Esophagus (tissue), 2 donors: ENCODE measurements at regions not wholly inside any gene's neighbourhood (a gene's known extent, or its start where the extent isn't known, plus 50 kb on each side); places are given as distances from the start of the nearest gene placed in this dataset.
"Not testable (repeated sequence)": the region's sequence is repeated elsewhere in the genome, so short reads cannot be mapped to it uniquely, and the experiment has no call there.

Experiments
- H3K27ac ChIP-seq, 2 donors: one replicate each; pipeline ENCODE4 v1.5.1; 2013; ENCODE audit warnings: low read depth in 2 of 2, mild to moderate bottlenecking in 2 of 2, inconsistent platforms in 1 of 2, low read length in 1 of 2, moderate library complexity in 1 of 2
- H3K27me3 ChIP-seq, 2 donors: one replicate each; pipeline ENCODE4 v1.6.1; 2013; ENCODE audit warnings: low read length in 2 of 2, control low read depth in 1 of 2, mild to moderate bottlenecking in 1 of 2; ENCODE audit not compliant: insufficient read depth in 2 of 2, control insufficient read depth in 1 of 2
- H3K36me3 ChIP-seq, 2 donors: one replicate each; pipeline ENCODE4 v1.6.1; 2013; ENCODE audit warnings: low read length in 1 of 2; ENCODE audit not compliant: control insufficient read depth in 2 of 2, insufficient read depth in 2 of 2
- H3K4me1 ChIP-seq, 2 donors: one replicate each; pipeline ENCODE4 v1.6.1; 2013; ENCODE audit warnings: low read length in 1 of 2; ENCODE audit not compliant: control insufficient read depth in 2 of 2, insufficient read depth in 2 of 2
- H3K4me3 ChIP-seq, 2 donors: one replicate each; pipeline ENCODE4 v1.5.1; 2013; ENCODE audit warnings: low read length in 2 of 2, mild to moderate bottlenecking in 2 of 2, low read depth in 1 of 2, moderate library complexity in 1 of 2
- H3K9me3 ChIP-seq, 2 donors: one replicate each; pipeline ENCODE4 v1.6.1; 2013; ENCODE audit warnings: mild to moderate bottlenecking in 2 of 2, low read depth in 1 of 2, low read length in 1 of 2, moderate library complexity in 1 of 2; ENCODE audit not compliant: control insufficient read depth in 2 of 2, insufficient read depth in 1 of 2
- WGBS, 2 donors: extraction: QIAGEN DNeasy Blood & Tissue Kit; methylation state at CpG; one replicate each; pipeline ENCODE4 v1.1.7; 2013; 5-methylcytosine and 5-hydroxymethylcytosine counted together
- donor health status: healthy with polysubstance abuse.
- donor health status: Bipolar disorder and iron deficiency.

- Histone ChIP-seq H3K4me1 (no peaks in the 10 kb centered on the region), H3K36me3 (no peaks in the 10 kb centered on the region), H3K4me3 (no peak overlapping the region), H3K9me3 (no peaks in the 10 kb centered on the region), H3K27me3 (no peaks in the 10 kb centered on the region), H3K27ac (no peak overlapping the region)
- 86% methylated on average over 2 of the region's 2 CpGs for WGBS, 2 donors
Measured at GRCh38 chr6:11459079-11459610, 78.4 kb upstream of the TMEM170B start.

DNA sequence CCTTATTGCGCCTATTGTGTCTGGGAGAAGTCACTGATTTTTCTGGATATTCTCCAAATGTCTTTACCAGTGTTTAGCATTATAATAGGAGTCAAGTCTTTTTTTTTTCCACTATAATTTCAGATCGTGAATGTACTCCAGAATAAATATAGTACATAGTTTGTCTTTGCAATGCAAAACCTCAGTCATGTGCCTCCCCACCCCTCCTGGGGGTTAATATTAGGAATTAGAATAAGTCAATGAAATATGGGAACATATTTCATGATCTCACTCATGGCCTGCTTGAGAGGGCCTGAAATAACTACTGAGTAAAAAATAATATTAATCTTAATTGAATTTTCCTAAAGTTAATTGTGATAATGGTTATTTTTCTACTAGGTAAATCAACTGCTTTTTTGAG is 79.0 kb upstream of the TMEM170B start:
- Histone ChIP-seq H3K4me1 (no peaks in the 10 kb centered on the region), H3K36me3 (no peaks in the 10 kb centered on the region), H3K27me3 (no peaks in the 10 kb centered on the region), H3K4me3 (no peak overlapping the region), H3K9me3 (no peaks in the 10 kb centered on the region), H3K27ac (no peak overlapping the region)
- WGBS, 2 donors = 47 to 60% methylated on average over 2 of the region's 2 CpGs

DNA sequence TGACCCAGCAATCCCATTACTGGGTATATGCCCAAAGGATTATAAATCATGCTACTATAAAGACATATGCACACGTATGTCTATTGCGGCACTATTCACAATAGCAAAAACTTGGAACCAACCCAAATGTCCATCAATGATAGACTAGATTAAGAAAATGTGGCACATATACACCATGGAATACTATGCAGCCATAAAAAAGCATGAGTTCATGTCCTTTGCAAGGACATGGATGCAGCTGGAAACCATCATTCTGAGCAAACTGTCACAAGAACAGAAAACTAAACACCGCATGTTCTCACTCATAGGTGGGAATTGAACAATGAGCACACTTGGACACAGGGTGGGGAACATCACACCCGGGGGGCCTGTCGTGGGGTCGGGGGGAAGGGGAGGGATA is 80.1 kb upstream of the TMEM170B start:
- H3K27me3 ChIP-seq, H3K9me3 ChIP-seq: not testable (repeated sequence)
- WGBS, 2 donors = 89 to 92% methylated on average over 6 of the region's 6 CpGs

GRCh38 chr6:11452106-11452505 is 85.4 kb upstream of the TMEM170B start:
- not testable (repeated sequence) for H3K27ac ChIP-seq, H3K9me3 ChIP-seq, H3K36me3 ChIP-seq, H3K4me3 ChIP-seq, H3K27me3 ChIP-seq, H3K4me1 ChIP-seq
- WGBS, 2 donors = 86 to 90% methylated on average over 8 of the region's 8 CpGs

More for the DNA sequence above, 80.1 kb upstream of the TMEM170B start:
- H3K36me3 ChIP-seq, H3K4me3 ChIP-seq, H3K4me1 ChIP-seq, H3K27ac ChIP-seq: not testable (repeated sequence)

DNA sequence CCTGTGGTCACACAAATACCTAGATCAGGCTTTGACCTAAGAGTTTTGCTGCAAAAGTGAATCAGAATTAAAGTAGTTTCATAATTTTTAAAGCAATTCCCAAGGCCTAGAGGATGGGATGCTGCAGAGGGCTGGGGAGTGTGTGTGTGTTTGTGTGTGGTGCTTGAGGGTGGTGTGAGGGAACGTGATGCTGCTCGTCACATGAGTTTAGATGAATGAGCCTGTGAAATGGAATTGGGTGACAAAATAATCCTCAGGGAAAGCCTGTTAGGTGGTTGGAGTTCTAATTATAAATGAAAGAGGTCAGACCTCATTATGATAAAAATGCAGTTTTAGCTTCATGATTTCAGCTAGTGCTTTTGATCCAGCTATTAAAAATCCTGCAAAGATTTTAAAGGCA is 87.5 kb upstream of the TMEM170B start:
- no peaks in the 10 kb centered on the region for H3K27me3 ChIP-seq
- no peak overlapping the region for H3K27ac ChIP-seq
- no peaks in the 10 kb centered on the region for H3K9me3 ChIP-seq
- WGBS, 2 donors = 76 to 80% methylated on average over 2 of the region's 2 CpGs
- no peak overlapping the region for H3K4me3 ChIP-seq
- no peaks in the 10 kb centered on the region for H3K36me3 ChIP-seq
- H3K4me1 ChIP-seq = no peaks in the 10 kb centered on the region

- WGBS, 2 donors = 82 to 85% methylated on average over 2 of the region's 2 CpGs
- no peak overlapping the region for H3K4me3 ChIP-seq
- H3K27me3 ChIP-seq = no peaks in the 10 kb centered on the region
- H3K27ac ChIP-seq = no peak overlapping the region
- no peaks in the 10 kb centered on the region for H3K4me1 ChIP-seq
- H3K36me3 ChIP-seq = no peaks in the 10 kb centered on the region
- no peaks in the 10 kb centered on the region for H3K9me3 ChIP-seq
Measured at GRCh38 chr6:11449408-11449807, 88.1 kb upstream of the TMEM170B start.

- H3K27ac ChIP-seq = no peak overlapping the region
Measured at GRCh38 chr6:11448038-11448437, 89.5 kb upstream of the TMEM170B start.

DNA sequence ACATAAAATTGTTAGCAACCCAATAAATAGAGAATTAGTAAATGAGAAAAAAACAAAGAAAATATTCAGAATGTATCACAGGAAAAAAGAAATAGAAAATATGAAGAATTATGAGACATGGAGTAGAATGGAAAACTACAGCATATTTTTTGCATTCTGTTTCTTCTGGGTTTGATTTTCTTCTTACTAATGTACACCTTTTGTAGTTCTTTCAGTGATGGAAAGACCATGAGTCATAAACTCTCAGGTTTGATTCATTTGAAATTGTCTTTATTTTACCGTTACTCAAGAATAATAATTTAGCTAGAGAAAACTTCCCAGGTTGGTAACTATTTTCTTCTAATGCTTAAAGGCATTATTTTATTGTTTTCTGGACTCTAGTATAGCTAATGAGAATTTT is 90.3 kb upstream of the TMEM170B start:
- Histone ChIP-seq H3K4me3 (no peak overlapping the region), H3K9me3 (no peaks in the 10 kb centered on the region), H3K36me3 (no peaks in the 10 kb centered on the region), H3K27ac (no peak overlapping the region), H3K4me1 (no peaks in the 10 kb centered on the region), H3K27me3 (no peaks in the 10 kb centered on the region)
- 80% methylated on average over 1 of the region's 1 CpG for WGBS, 2 donors

More at GRCh38 chr6:11448038-11448437, 89.5 kb upstream of the TMEM170B start:
- no peaks in the 10 kb centered on the region for H3K4me1 ChIP-seq
- no peaks in the 10 kb centered on the region for H3K36me3 ChIP-seq
- no peaks in the 10 kb centered on the region for H3K9me3 ChIP-seq
- H3K27me3 ChIP-seq = no peaks in the 10 kb centered on the region
- no peak overlapping the region for H3K4me3 ChIP-seq

- Histone ChIP-seq H3K36me3 (no peaks in the 10 kb centered on the region), H3K4me1 (no peaks in the 10 kb centered on the region), H3K4me3 (no peak overlapping the region), H3K9me3 (no peaks in the 10 kb centered on the region), H3K27ac (no peak overlapping the region), H3K27me3 (no peaks in the 10 kb centered on the region)
- 97 to 98% methylated on average over 2 of the region's 2 CpGs for WGBS, 2 donors
Measured at GRCh38 chr6:11445146-11445545, 92.4 kb upstream of the TMEM170B start.

DNA sequence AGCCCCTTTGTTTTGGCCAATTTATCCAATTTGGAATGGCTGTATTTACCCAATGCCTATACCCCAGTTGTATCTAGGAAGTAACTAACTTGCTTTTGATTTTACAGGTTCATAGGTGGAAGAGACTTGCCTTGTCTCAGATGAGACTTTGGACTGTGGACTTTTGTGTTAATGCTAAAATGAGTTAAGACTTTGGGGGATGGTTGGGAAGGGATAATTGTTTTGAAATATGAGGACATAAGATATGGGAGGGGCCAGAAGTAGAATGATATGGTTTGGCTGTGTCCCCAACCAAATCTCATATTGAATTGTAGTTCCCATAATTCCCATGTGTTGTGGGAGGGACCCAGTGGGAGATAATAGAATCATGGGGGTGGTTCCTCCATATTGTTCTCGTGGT is 94.4 kb upstream of the TMEM170B start:
- H3K4me3 ChIP-seq, H3K27ac ChIP-seq, H3K27me3 ChIP-seq, H3K36me3 ChIP-seq, H3K4me1 ChIP-seq, H3K9me3 ChIP-seq: not testable (repeated sequence)
- WGBS, 2 donors = 82 to 90% methylated on average over 1 of the region's 1 CpG
